ENCODE measurements at regions not wholly inside any gene's neighbourhood (a gene's known extent, or its start where the extent isn't known, plus 50 kb on each side); places are given as distances from the start of the nearest gene placed in this dataset.

DNA sequence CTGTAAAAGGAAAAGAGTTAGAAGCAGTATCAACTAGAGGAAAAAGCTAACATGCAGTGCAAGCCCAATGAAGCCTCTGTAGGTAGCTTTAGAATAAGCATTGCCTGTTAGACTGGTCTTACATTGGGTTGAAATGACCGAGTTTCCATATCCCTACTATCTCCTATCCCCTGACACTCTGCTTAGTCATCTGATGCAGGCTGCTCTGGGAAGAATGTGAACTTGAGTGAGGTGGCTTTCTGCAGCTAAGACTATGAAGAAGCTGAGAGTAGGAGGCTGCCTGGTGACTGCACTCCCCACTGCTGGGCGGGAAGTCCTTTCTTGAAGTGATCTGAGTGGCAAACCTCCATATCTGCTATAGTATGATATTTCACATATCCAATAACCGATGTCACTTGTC, 64.7 kb downstream of the OXSM start:
- Mint-ChIP-seq H3K27me3 (ENCODE audit: insufficient read depth) (peaks cover 2% of the 10 kb centered on the region), H3K27ac (peak overlapping the region; percentile 61), H3K4me1 (ENCODE audit: low read depth) (peaks cover 25% of the 10 kb centered on the region), H3K4me3 (peak overlapping the region; percentile 60), H3K9me3 (peaks cover 5% of the 10 kb centered on the region; the same call in 1 of the 2 replicates), H3K36me3 (ENCODE audit: low read depth) (peaks cover 6% of the 10 kb centered on the region; the same call in 1 of the 2 replicates)
- DNase-seq = peak; percentile 66
- TF ChIP-seq, protein P1, sequence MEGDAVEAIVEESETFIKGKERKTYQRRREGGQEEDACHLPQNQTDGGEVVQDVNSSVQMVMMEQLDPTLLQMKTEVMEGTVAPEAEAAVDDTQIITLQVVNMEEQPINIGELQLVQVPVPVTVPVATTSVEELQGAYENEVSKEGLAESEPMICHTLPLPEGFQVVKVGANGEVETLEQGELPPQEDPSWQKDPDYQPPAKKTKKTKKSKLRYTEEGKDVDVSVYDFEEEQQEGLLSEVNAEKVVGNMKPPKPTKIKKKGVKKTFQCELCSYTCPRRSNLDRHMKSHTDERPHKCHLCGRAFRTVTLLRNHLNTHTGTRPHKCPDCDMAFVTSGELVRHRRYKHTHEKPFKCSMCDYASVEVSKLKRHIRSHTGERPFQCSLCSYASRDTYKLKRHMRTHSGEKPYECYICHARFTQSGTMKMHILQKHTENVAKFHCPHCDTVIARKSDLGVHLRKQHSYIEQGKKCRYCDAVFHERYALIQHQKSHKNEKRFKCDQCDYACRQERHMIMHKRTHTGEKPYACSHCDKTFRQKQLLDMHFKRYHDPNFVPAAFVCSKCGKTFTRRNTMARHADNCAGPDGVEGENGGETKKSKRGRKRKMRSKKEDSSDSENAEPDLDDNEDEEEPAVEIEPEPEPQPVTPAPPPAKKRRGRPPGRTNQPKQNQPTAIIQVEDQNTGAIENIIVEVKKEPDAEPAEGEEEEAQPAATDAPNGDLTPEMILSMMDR (IDR thresholded peaks at IDR 0.05) = no peak

DNA sequence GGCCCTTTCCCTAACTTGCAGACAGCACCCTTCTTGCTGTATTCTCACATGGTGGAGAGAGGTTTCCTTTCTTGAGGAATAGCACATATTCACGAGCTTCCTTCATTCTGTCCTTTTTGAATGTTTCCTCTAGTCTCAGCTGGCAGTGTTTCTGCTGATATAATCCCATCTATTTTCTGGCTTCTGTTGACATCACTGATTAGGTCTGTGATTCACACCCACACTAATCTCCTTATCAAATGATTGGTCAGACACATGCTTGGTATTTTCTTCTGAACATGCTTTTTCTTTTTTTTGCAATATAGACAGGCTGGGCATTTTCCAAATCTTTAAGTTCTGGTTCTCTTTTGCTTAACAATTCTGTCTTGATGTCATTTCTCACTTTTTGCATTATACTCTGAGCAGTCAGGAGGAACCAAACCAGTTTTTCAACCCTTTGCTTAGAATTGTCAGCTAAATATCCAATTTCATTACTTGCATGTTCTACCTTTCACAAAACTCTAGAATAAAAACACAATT, 65.4 kb downstream of the OXSM start:
- peaks cover 5% of the 10 kb centered on the region; the same call in 1 of the 2 replicates for H3K9me3 Mint-ChIP-seq
- peaks cover 2% of the 10 kb centered on the region for H3K27me3 Mint-ChIP-seq (ENCODE audit: insufficient read depth)
- H3K27ac Mint-ChIP-seq = peak overlapping the region; percentile 61; the same call in 1 of the 2 replicates
- peak overlapping the region; percentile 60; the same call in 1 of the 2 replicates for H3K4me3 Mint-ChIP-seq
- DNase-seq = no peak
- peaks cover 25% of the 10 kb centered on the region for H3K4me1 Mint-ChIP-seq (ENCODE audit: low read depth)
- TF ChIP-seq, protein P1 (IDR thresholded peaks at IDR 0.05) = no peak
- peaks cover 6% of the 10 kb centered on the region; the same call in 1 of the 2 replicates for H3K36me3 Mint-ChIP-seq (ENCODE audit: low read depth)

DNA sequence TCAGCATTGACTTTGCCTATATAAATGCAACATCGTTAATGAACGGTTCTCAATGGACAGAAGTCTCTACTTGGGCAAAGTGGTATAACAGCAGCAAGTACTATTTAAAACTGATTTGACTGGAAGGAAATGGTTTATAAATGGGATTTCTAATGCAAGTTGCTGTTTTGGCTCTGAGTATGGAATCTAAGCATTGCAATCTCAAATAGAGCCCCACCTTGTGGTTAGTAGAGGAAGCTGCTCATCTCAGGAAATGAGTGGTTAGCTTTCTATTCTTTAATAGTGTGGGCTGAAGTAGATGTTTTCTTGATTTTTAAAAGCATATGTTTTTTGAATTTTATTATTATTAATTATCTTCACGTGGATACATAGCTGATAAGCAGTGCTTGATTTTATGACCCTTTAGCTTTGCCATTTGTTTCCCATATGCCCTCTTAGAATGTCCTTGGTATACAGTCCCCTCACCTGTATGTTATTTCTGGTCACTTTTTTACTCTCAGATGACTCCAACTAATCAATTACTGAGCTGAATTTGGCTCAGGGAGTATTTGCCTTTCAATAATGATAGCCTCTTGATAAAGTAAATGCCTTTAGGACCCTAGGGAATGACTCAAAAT, 67.1 kb downstream of the OXSM start:
- H3K4me3 Mint-ChIP-seq = no peak overlapping the region
- no peak overlapping the region for H3K27ac Mint-ChIP-seq
- peaks cover 2% of the 10 kb centered on the region for H3K27me3 Mint-ChIP-seq (ENCODE audit: insufficient read depth)
- peak; percentile 45 for DNase-seq
- peaks cover 25% of the 10 kb centered on the region for H3K4me1 Mint-ChIP-seq (ENCODE audit: low read depth)
- H3K9me3 Mint-ChIP-seq = no peaks in the 10 kb centered on the region
- H3K36me3 Mint-ChIP-seq (ENCODE audit: low read depth) = peaks cover 6% of the 10 kb centered on the region; the same call in 1 of the 2 replicates
- TF ChIP-seq, protein P1 (IDR thresholded peaks at IDR 0.05) = peak; percentile 87

DNA sequence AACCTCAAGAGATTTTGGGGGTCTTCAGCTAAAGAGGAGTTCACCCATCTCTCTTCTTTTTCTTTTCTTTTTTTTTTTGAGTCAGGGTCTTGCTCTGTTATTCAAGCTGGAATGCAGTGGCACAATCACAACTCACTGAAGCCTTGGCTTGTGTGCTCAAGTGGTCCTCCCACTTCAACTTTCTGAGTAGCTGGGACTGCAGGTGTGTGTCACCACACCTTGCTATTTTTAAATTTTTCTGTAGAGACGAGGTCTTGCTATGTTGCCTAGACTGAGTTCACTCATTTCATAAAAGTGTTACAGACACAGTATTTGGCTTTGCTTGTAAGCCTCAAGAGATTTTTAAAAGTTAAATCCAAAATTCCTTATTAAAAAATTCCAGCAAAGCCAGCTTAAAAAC, 71.7 kb downstream of the OXSM start:
- no peak overlapping the region for H3K27ac Mint-ChIP-seq
- no peaks in the 10 kb centered on the region for H3K9me3 Mint-ChIP-seq
- DNase-seq = no peak
- no peak overlapping the region for H3K4me3 Mint-ChIP-seq
- H3K27me3 Mint-ChIP-seq (ENCODE audit: insufficient read depth) = peaks cover 2% of the 10 kb centered on the region
- H3K4me1 Mint-ChIP-seq (ENCODE audit: low read depth) = no peaks in the 10 kb centered on the region
- TF ChIP-seq, protein P1 (IDR thresholded peaks at IDR 0.05) = no peak
- H3K36me3 Mint-ChIP-seq (ENCODE audit: low read depth) = no peaks in the 10 kb centered on the region

DNA sequence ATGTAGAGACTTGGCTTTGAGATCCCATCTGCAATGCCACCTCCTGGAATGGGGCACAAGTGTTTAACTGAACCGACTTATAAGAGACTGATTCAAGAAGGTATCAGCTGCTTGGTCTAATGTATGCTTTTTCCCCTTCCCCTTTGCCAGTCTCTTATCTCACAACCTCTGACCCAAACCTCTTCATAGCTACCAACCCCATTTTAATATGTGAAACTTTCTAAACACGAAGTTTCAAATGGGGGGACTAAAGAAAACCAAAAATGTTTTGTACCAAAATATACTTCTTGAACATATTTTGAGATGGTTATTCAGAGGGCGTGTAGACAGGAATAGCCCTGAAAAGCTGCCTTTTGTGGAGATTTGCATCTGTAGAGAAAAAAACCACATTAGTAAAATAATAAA, 73.1 kb downstream of the OXSM start:
- Mint-ChIP-seq H3K27ac (no peak overlapping the region), H3K9me3 (no peaks in the 10 kb centered on the region), H3K4me1 (ENCODE audit: low read depth) (no peaks in the 10 kb centered on the region), H3K27me3 (ENCODE audit: insufficient read depth) (no peaks in the 10 kb centered on the region; the same call in 1 of the 2 replicates), H3K36me3 (ENCODE audit: low read depth) (no peaks in the 10 kb centered on the region), H3K4me3 (no peak overlapping the region)
- TF ChIP-seq, protein P1 (IDR thresholded peaks at IDR 0.05) = no peak
- DNase-seq = no peak
